Omental fat pad (tissue), 3 donors: ENCODE measurements at regions not wholly inside any gene's neighbourhood (a gene's known extent, or its start where the extent isn't known, plus 50 kb on each side); places are given as distances from the start of the nearest gene placed in this dataset.

Experiments
- ATAC-seq: fragments of 150-250 bp; one replicate; pipeline ENCODE4 v1.9.1; 2016; ENCODE audit warnings: mild to moderate bottlenecking, moderate library complexity; ENCODE audit not compliant: low FRiP score
- DNase-seq: peaks from one replicate; pipeline ENCODE4 v3.0.0-alpha.2; 2019; ENCODE audit warnings: low spot score
- CTCF ChIP-seq, 3 donors: fragments of 450-650 bp; IDR thresholded peaks; one replicate each; pipeline ENCODE4 v1.5.1; 2016 to 2017; ENCODE audit warnings: antibody characterized with exemption in 3 of 3, mild to moderate bottlenecking in 3 of 3, moderate library complexity in 2 of 3

DNA sequence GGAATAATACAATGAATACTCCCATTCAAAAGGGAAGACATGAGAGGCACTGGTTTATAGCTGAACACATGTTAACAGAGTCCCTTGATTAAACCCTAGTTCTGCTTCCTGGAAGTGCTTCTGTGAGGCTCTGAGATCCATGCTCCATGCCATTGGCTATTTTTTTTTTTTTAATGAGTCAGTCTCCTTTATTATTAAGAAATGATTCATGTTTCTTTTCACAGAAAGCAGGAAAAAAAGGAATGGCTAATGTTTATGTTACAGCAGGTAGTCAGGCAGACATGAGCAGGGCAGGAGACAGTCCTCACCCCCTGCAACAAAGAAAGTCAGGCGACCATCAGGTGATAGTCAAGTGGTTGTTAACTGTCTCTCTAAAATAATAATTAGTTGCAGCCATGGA lies 598.7 kb downstream of the EPHA5 start:
- DNase-seq, result no peak
- no peak for ATAC-seq
- TF ChIP-seq CTCF (IDR thresholded peaks at IDR 0.05), result no peak

DNA sequence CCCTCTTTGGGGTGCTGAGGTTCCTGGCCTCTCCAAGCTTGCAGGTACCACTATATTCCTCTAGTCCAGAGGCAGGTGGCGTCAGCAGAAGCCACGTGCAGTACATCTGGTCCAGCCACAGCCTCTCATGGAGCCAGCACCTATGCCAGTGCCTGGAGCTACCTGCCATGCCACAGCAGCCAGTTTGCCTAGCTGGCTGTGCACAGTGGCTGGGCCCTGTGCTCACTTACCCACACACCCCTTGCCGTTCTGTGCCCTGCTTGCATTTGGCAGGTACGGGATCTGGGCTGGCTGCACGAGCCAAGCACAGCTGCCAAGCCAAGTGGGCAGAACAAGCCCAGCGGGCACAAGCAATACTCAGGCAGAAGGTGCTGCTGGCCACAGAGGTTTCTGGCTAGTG lies 601.1 kb downstream of the EPHA5 start:
- DNase-seq, result no peak
- no peak for ATAC-seq
- TF ChIP-seq CTCF (IDR thresholded peaks at IDR 0.05), result no peak

- ATAC-seq (no peak), DNase-seq (no peak)
- no peak for TF ChIP-seq CTCF (IDR thresholded peaks at IDR 0.05)
Measured at GRCh38 chr4:65066106-65066505, 604.2 kb downstream of the EPHA5 start.

GRCh38 chr4:65063601-65064000 lies 606.7 kb downstream of the EPHA5 start:
- ATAC-seq, result no peak
- TF ChIP-seq CTCF (IDR thresholded peaks at IDR 0.05), result no peak
- DNase-seq, result no peak

DNA sequence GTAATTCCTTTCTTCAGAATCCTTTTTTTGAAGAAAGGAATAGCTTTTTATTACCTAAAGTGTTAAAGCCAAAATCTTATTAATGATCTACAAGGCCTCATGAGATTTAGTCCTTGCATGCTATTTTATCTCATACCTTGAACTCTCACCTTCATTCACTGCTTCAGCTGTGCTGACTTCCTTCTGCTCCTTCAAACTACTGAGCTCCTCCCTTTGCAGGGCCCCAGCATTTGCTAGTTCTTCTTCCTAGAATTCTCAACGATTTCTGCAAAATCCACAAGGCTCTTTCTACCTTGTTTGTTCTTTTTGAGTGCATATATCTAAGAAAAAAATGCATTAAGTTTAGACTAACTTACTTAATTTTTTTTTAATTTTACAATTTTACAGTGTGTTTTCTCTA lies 619.5 kb downstream of the EPHA5 start:
- no peak for TF ChIP-seq CTCF (IDR thresholded peaks at IDR 0.05)
- DNase-seq (no peak), ATAC-seq (no peak)

DNA sequence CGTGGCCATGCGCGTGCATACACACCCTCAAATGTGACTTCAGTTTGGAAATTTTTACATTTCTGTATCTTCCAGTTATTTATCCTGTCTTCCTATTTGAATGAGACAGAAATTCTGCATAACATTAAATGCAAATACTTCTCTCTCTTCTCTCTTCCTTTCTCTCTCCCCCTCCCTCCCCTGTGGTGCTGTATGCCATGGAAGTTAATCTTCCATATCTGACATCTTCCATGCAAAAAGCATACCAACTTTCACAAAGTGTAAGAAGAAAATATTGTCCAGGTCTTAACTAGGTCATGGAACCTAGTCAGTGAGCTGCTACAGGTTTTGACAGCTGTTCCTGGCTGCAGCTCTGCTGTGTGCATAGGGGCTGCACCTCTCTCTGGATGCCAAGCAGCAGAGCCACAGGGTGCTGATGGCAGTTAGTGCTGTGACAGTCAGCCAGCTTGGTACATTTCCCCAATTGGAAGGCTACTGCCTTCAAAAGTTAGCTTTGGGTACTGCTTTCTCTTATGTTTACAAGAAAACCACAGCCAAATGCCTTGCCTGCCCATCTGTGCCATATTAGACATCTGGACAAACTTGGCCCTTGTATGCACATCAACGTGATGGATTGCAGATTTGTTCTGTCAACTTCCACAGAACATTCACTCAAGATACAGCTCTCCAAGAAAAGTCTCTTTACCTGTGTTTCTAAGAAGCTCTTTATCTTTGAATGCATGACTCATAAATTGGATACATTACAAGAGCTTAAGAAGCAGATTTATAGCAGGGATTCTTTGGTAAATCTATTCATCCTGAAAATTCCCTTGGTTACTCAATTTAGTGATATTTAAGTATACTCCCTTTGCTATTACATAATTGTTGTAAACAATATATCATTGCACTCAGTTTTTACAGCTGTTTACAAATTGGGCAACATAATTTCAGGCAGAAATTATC lies 623.8 kb downstream of the EPHA5 start:
- ATAC-seq (peak; percentile 90), DNase-seq (no peak)
- TF ChIP-seq CTCF (IDR thresholded peaks at IDR 0.05), result no peak

- DNase-seq (no peak), ATAC-seq (no peak)
- TF ChIP-seq CTCF (IDR thresholded peaks at IDR 0.05), result no peak
Measured at GRCh38 chr4:65033899-65034298, 624.6 kb upstream of the TECRL start.
